GM23338 (cell line): ENCODE measurements at regions not wholly inside any gene's neighbourhood (a gene's known extent, or its start where the extent isn't known, plus 50 kb on each side); places are given as distances from the start of the nearest gene placed in this dataset.

Source experiments
- CREB1 ChIP-seq: fragments of 250-450 bp; sonication (Bioruptor Pico); IDR thresholded peaks from 2 replicates; pipeline ENCODE4 v1.5.0; 2020; ENCODE audit warnings: low read depth, mild to moderate bottlenecking, moderate library complexity
- ETS1 ChIP-seq: IDR thresholded peaks from 2 replicates; pipeline ENCODE4 v1.6.1; 2016; ENCODE audit warnings: antibody characterized with exemption
- EZH2 ChIP-seq: fragments of 200-600 bp; sonication (generic); IDR thresholded peaks from one replicate; pipeline ENCODE4 v1.8.0; 2017; ENCODE audit warnings: antibody characterized with exemption, mild to moderate bottlenecking, low read depth; ENCODE audit not compliant: unreplicated experiment
- EZH2phosphoT487 ChIP-seq: fragments of 200-600 bp; sonication (generic); IDR thresholded peaks from one replicate; pipeline ENCODE4 v1.8.1; 2018; ENCODE audit warnings: antibody characterized with exemption; ENCODE audit not compliant: unreplicated experiment
- JUNB ChIP-seq: IDR thresholded peaks from one replicate; pipeline ENCODE4 v1.6.1; 2016; ENCODE audit warnings: antibody characterized with exemption; ENCODE audit not compliant: unreplicated experiment
- NANOG ChIP-seq: IDR thresholded peaks from 2 replicates; pipeline ENCODE4 v1.6.1; 2016; ENCODE audit warnings: antibody characterized with exemption, borderline replicate concordance
- POLR2AphosphoS5 ChIP-seq: IDR thresholded peaks from 2 replicates; pipeline ENCODE4 v1.6.1; 2016; ENCODE audit warnings: antibody characterized with exemption, low read depth
- REST ChIP-seq: IDR thresholded peaks from one replicate; pipeline ENCODE4 v1.6.1; 2018; ENCODE audit warnings: antibody characterized with exemption; ENCODE audit not compliant: unreplicated experiment
- STAT1 ChIP-seq: IDR thresholded peaks from one replicate; pipeline ENCODE4 v1.6.1; 2016; ENCODE audit warnings: antibody characterized with exemption; ENCODE audit not compliant: unreplicated experiment
- ZNF114 ChIP-seq: fragments of 250-450 bp; sonication (Bioruptor Pico); IDR thresholded peaks from 2 replicates; pipeline ENCODE4 v1.5.0; 2020; ENCODE audit warnings: mild to moderate bottlenecking, moderate library complexity
- ZNF331 ChIP-seq: fragments of 250-450 bp; sonication (Bioruptor Pico); IDR thresholded peaks from 2 replicates; pipeline ENCODE4 v1.5.0; 2020; ENCODE audit warnings: low read depth, mild to moderate bottlenecking, moderate library complexity
- ZNF462 ChIP-seq: fragments of 250-450 bp; sonication (Bioruptor Pico); IDR thresholded peaks from 2 replicates; pipeline ENCODE4 v1.5.0; 2020; ENCODE audit warnings: mild to moderate bottlenecking, moderate library complexity
- TF ChIP-seq, protein P1 (sequence below), 2 experiments: fragments of 200-600 bp in 1 of 2; sonication (generic) in 1 of 2; conservative IDR thresholded peaks; 2 replicates each; pipeline versions ENCODE4 v1.5.1 to v1.6.1; 2016 to 2017; ENCODE audit warnings: antibody characterized with exemption in 2 of 2, low read depth in 2 of 2, mild to moderate bottlenecking in 2 of 2, moderate library complexity in 1 of 2

DNA sequence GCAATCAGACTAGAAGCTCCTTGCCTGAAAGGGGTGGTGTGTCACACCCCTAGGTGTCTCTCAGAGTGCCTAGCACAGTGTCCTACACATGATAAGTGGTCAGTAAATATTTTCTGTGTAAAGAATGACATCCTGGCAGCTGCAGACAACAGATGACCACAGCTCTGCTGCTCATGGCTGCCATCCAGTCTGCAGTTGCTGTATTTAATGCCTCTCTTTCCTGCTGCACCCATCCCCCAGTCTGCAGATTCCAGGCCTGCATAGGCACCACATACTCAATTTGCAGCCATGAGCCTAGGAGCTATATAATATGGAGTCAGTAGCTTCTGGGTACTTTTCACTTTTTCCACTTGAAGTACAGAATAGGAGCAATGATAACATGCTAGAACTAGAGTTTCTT lies 94.9 kb upstream of the NR4A3 start:
- TF ChIP-seq, protein P1, sequence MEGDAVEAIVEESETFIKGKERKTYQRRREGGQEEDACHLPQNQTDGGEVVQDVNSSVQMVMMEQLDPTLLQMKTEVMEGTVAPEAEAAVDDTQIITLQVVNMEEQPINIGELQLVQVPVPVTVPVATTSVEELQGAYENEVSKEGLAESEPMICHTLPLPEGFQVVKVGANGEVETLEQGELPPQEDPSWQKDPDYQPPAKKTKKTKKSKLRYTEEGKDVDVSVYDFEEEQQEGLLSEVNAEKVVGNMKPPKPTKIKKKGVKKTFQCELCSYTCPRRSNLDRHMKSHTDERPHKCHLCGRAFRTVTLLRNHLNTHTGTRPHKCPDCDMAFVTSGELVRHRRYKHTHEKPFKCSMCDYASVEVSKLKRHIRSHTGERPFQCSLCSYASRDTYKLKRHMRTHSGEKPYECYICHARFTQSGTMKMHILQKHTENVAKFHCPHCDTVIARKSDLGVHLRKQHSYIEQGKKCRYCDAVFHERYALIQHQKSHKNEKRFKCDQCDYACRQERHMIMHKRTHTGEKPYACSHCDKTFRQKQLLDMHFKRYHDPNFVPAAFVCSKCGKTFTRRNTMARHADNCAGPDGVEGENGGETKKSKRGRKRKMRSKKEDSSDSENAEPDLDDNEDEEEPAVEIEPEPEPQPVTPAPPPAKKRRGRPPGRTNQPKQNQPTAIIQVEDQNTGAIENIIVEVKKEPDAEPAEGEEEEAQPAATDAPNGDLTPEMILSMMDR (conservative IDR thresholded peaks at IDR 0.05; ENCODE audit: low read depth in 2 of 2), result no peak
- TF ChIP-seq EZH2phosphoT487, result no peak
- TF ChIP-seq POLR2AphosphoS5, result no peak
- TF ChIP-seq EZH2, result no peak
- no peak for TF ChIP-seq REST
- TF ChIP-seq JUNB, result no peak
- no peak for TF ChIP-seq NANOG
- TF ChIP-seq ETS1, result no peak
- no peak for TF ChIP-seq CREB1 (CRISPR knock-in tag)
- no peak for TF ChIP-seq STAT1
- TF ChIP-seq ZNF114, result no peak
- TF ChIP-seq ZNF462, result no peak
- no peak for TF ChIP-seq ZNF331 (CRISPR knock-in tag)
